ENCODE measurements at regions not wholly inside any gene's neighbourhood (a gene's known extent, or its start where the extent isn't known, plus 50 kb on each side); places are given as distances from the start of the nearest gene placed in this dataset.

DNA sequence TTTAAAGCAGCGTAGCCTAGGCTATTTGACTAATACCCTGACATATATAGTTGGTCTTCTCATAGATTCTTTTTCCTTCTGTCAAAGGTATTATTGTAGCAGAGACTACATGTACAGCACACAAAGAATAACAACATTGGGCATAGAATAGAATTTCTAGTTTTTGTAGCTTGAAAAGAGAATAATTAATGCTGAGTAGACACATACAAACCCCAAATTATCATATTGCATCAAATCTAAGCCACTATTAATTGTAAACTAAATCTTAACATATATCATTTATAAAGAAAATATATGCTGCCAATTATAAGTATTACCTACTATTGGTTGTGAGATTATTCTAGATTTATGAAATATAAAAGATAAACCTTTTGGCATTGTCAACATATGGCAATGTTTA lies 574.5 kb downstream of the SLCO4C1 start:
- TF ChIP-seq, protein P1, sequence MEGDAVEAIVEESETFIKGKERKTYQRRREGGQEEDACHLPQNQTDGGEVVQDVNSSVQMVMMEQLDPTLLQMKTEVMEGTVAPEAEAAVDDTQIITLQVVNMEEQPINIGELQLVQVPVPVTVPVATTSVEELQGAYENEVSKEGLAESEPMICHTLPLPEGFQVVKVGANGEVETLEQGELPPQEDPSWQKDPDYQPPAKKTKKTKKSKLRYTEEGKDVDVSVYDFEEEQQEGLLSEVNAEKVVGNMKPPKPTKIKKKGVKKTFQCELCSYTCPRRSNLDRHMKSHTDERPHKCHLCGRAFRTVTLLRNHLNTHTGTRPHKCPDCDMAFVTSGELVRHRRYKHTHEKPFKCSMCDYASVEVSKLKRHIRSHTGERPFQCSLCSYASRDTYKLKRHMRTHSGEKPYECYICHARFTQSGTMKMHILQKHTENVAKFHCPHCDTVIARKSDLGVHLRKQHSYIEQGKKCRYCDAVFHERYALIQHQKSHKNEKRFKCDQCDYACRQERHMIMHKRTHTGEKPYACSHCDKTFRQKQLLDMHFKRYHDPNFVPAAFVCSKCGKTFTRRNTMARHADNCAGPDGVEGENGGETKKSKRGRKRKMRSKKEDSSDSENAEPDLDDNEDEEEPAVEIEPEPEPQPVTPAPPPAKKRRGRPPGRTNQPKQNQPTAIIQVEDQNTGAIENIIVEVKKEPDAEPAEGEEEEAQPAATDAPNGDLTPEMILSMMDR (IDR thresholded peaks at IDR 0.05; ENCODE audit: low read length) = no peak
- TF ChIP-seq EZH2 (optimal IDR thresholded peaks at IDR 0.05; ENCODE audit: low read depth, low read length) = no peak
